ENCODE measurements at regions not wholly inside any gene's neighbourhood (a gene's known extent, or its start where the extent isn't known, plus 50 kb on each side); places are given as distances from the start of the nearest gene placed in this dataset.

GRCh38 chr1:29438991-29439390, 202.7 kb downstream of the PTPRU start:
- Histone ChIP-seq H3K36me3 (ENCODE audit: control insufficient read depth, insufficient read depth, low read length) (no peaks in the 10 kb centered on the region), H3K27me3 (ENCODE audit: control insufficient read depth, insufficient read depth, low read length) (peaks cover 15% of the 10 kb centered on the region), H3K4me3 (ENCODE audit: low read depth, low read length) (no peak overlapping the region)
- no peak for DNase-seq (ENCODE audit: low read depth)
- TF ChIP-seq CTCF (IDR thresholded peaks at IDR 0.05; ENCODE audit: insufficient read depth, low read length, poor library complexity, severe bottlenecking), result no peak

GRCh38 chr1:29437946-29438345, 201.6 kb downstream of the PTPRU start:
- Histone ChIP-seq H3K27me3 (ENCODE audit: control insufficient read depth, insufficient read depth, low read length) (peaks cover 12% of the 10 kb centered on the region), H3K36me3 (ENCODE audit: control insufficient read depth, insufficient read depth, low read length) (no peaks in the 10 kb centered on the region), H3K4me3 (ENCODE audit: low read depth, low read length) (no peak overlapping the region)
- no peak for DNase-seq (ENCODE audit: low read depth)
- no peak for TF ChIP-seq CTCF (IDR thresholded peaks at IDR 0.05; ENCODE audit: insufficient read depth, low read length, poor library complexity, severe bottlenecking)

GRCh38 chr1:29436181-29436785, 200.0 kb downstream of the PTPRU start:
- Histone ChIP-seq H3K4me3 (ENCODE audit: low read depth, low read length) (no peak overlapping the region), H3K27me3 (ENCODE audit: control insufficient read depth, insufficient read depth, low read length) (peaks cover 7% of the 10 kb centered on the region), H3K36me3 (ENCODE audit: control insufficient read depth, insufficient read depth, low read length) (no peaks in the 10 kb centered on the region)
- no peak for TF ChIP-seq CTCF (IDR thresholded peaks at IDR 0.05; ENCODE audit: insufficient read depth, low read length, poor library complexity, severe bottlenecking)
- no peak for DNase-seq (ENCODE audit: low read depth)

- H3K27me3 ChIP-seq (ENCODE audit: control insufficient read depth, insufficient read depth, low read length), result peaks cover 3% of the 10 kb centered on the region
- no peaks in the 10 kb centered on the region for H3K36me3 ChIP-seq (ENCODE audit: control insufficient read depth, insufficient read depth, low read length)
- no peak for DNase-seq (ENCODE audit: low read depth)
- H3K4me3 ChIP-seq (ENCODE audit: low read depth, low read length), result no peak overlapping the region
- no peak for TF ChIP-seq CTCF (IDR thresholded peaks at IDR 0.05; ENCODE audit: insufficient read depth, low read length, poor library complexity, severe bottlenecking)
Measured at GRCh38 chr1:29433830-29434229, 197.5 kb downstream of the PTPRU start.

- no peak for TF ChIP-seq CTCF (IDR thresholded peaks at IDR 0.05; ENCODE audit: insufficient read depth, low read length, poor library complexity, severe bottlenecking)
- Histone ChIP-seq H3K36me3 (ENCODE audit: control insufficient read depth, insufficient read depth, low read length) (no peaks in the 10 kb centered on the region), H3K27me3 (ENCODE audit: control insufficient read depth, insufficient read depth, low read length) (no peaks in the 10 kb centered on the region), H3K4me3 (ENCODE audit: low read depth, low read length) (no peak overlapping the region)
- no peak for DNase-seq (ENCODE audit: low read depth)
Measured at GRCh38 chr1:29431138-29431537, 194.8 kb downstream of the PTPRU start.

GRCh38 chr1:29429656-29430055, 193.3 kb downstream of the PTPRU start:
- H3K27me3 ChIP-seq (ENCODE audit: control insufficient read depth, insufficient read depth, low read length), result no peaks in the 10 kb centered on the region
- DNase-seq (ENCODE audit: low read depth), result no peak
- H3K4me3 ChIP-seq (ENCODE audit: low read depth, low read length), result no peak overlapping the region
- no peak for TF ChIP-seq CTCF (IDR thresholded peaks at IDR 0.05; ENCODE audit: insufficient read depth, low read length, poor library complexity, severe bottlenecking)
- H3K36me3 ChIP-seq (ENCODE audit: control insufficient read depth, insufficient read depth, low read length), result no peaks in the 10 kb centered on the region

Measured in kidney epithelial cell (primary cell).